ENCODE measurements at regions not wholly inside any gene's neighbourhood (a gene's known extent, or its start where the extent isn't known, plus 50 kb on each side); places are given as distances from the start of the nearest gene placed in this dataset.

GRCh38 chr9:36728651-36729520 lies 156.2 kb downstream of the MELK start:
- H3K4me1 Mint-ChIP-seq: no peaks in the 10 kb centered on the region
- peak; percentile 14 to 38 (median 32) for DNase-seq
- H3K36me3 Mint-ChIP-seq: no peaks in the 10 kb centered on the region
- H3K4me3 Mint-ChIP-seq: no peak overlapping the region
- H3K27me3 Mint-ChIP-seq (ENCODE audit: low read depth in 3 of 3): peaks cover 2 to 4% (median 2%) of the 10 kb centered on the region in 3 donors
- H3K27ac Mint-ChIP-seq: no peak overlapping the region
- no peaks in the 10 kb centered on the region for H3K9me3 Mint-ChIP-seq

- no peak overlapping the region for H3K4me3 Mint-ChIP-seq
- peaks cover 2 to 3% (median 2%) of the 10 kb centered on the region in 3 donors for H3K27me3 Mint-ChIP-seq (ENCODE audit: low read depth in 3 of 3)
- H3K27ac Mint-ChIP-seq: no peak overlapping the region
- no peak for DNase-seq
- H3K9me3 Mint-ChIP-seq: no peaks in the 10 kb centered on the region
- no peaks in the 10 kb centered on the region for H3K4me1 Mint-ChIP-seq
- H3K36me3 Mint-ChIP-seq: no peaks in the 10 kb centered on the region
Observed at GRCh38 chr9:36729906-36730305, 157.2 kb downstream of the MELK start.

- no peaks in the 10 kb centered on the region for H3K4me1 Mint-ChIP-seq
- no peak overlapping the region for H3K27ac Mint-ChIP-seq
- no peak for DNase-seq
- no peak overlapping the region for H3K4me3 Mint-ChIP-seq
- no peaks in the 10 kb centered on the region for H3K9me3 Mint-ChIP-seq
- peaks cover 2 to 4% (median 3%) of the 10 kb centered on the region in 3 donors for H3K27me3 Mint-ChIP-seq (ENCODE audit: low read depth in 3 of 3)
- no peaks in the 10 kb centered on the region for H3K36me3 Mint-ChIP-seq
Observed at GRCh38 chr9:36730414-36730813, 157.7 kb downstream of the MELK start.

GRCh38 chr9:36731068-36731956 lies 158.6 kb downstream of the MELK start:
- no peak overlapping the region for H3K4me3 Mint-ChIP-seq
- no peak overlapping the region for H3K27ac Mint-ChIP-seq
- H3K27me3 Mint-ChIP-seq (ENCODE audit: low read depth in 3 of 3): peaks cover 2 to 4% (median 3%) of the 10 kb centered on the region in 3 donors
- DNase-seq: no peak
- H3K9me3 Mint-ChIP-seq: no peaks in the 10 kb centered on the region
- H3K36me3 Mint-ChIP-seq: no peaks in the 10 kb centered on the region
- no peaks in the 10 kb centered on the region for H3K4me1 Mint-ChIP-seq

- no peaks in the 10 kb centered on the region for H3K36me3 Mint-ChIP-seq
- peaks cover 2 to 7% (median 2%) of the 10 kb centered on the region in 3 donors for H3K27me3 Mint-ChIP-seq (ENCODE audit: low read depth in 3 of 3)
- no peak overlapping the region for H3K4me3 Mint-ChIP-seq
- no peaks in the 10 kb centered on the region for H3K9me3 Mint-ChIP-seq
- H3K27ac Mint-ChIP-seq: no peak overlapping the region
- no peaks in the 10 kb centered on the region for H3K4me1 Mint-ChIP-seq
- DNase-seq: no peak
Observed at GRCh38 chr9:36734737-36735136, 162.0 kb downstream of the MELK start.

- Mint-ChIP-seq H3K36me3 (peaks cover 0 to 3% (median 0%) of the 10 kb centered on the region in 3 donors), H3K4me1 (peaks cover 0 to 5% of the 10 kb centered on the region in 2 donors), H3K4me3 (no peak overlapping the region), H3K9me3 (no peaks in the 10 kb centered on the region), H3K27me3 (ENCODE audit: low read depth in 3 of 3) (peaks cover 7 to 8% (median 8%) of the 10 kb centered on the region in 3 donors), H3K27ac (no peak overlapping the region)
- no peak for DNase-seq
Observed at GRCh38 chr9:36736648-36737047, 164.0 kb downstream of the MELK start.

- peaks cover 0 to 5% of the 10 kb centered on the region in 2 donors for H3K4me1 Mint-ChIP-seq
- no peak overlapping the region for H3K4me3 Mint-ChIP-seq
- no peak overlapping the region for H3K27ac Mint-ChIP-seq
- H3K27me3 Mint-ChIP-seq (ENCODE audit: low read depth in 3 of 3): peaks cover 8 to 11% (median 8%) of the 10 kb centered on the region in 3 donors
- H3K36me3 Mint-ChIP-seq: peaks cover 0 to 3% (median 0%) of the 10 kb centered on the region in 3 donors
- no peak for DNase-seq
- H3K9me3 Mint-ChIP-seq: no peaks in the 10 kb centered on the region
Observed at GRCh38 chr9:36738318-36738976, 165.8 kb downstream of the MELK start.

GRCh38 chr9:36739373-36740116 lies 166.8 kb downstream of the MELK start:
- no peak overlapping the region for H3K4me3 Mint-ChIP-seq
- H3K9me3 Mint-ChIP-seq: no peaks in the 10 kb centered on the region
- H3K27ac Mint-ChIP-seq: no peak overlapping the region

GRCh38 chr9:36742264-36742663 lies 169.6 kb downstream of the MELK start:
- Mint-ChIP-seq H3K9me3 (no peaks in the 10 kb centered on the region), H3K27ac (no peak overlapping the region), H3K4me3 (no peak overlapping the region), H3K36me3 (peaks cover 0 to 3% (median 0%) of the 10 kb centered on the region in 3 donors), H3K4me1 (peaks cover 0 to 5% of the 10 kb centered on the region in 2 donors), H3K27me3 (ENCODE audit: low read depth in 3 of 3) (peaks cover 10 to 15% (median 11%) of the 10 kb centered on the region in 3 donors)
- no peak for DNase-seq

More at GRCh38 chr9:36739373-36740116, 166.8 kb downstream of the MELK start:
- Mint-ChIP-seq H3K4me1 (peaks cover 0 to 5% of the 10 kb centered on the region in 2 donors), H3K27me3 (ENCODE audit: low read depth in 3 of 3) (peaks cover 6 to 11% (median 8%) of the 10 kb centered on the region in 3 donors), H3K36me3 (peaks cover 0 to 3% (median 0%) of the 10 kb centered on the region in 3 donors)
- DNase-seq: no peak

- DNase-seq: no peak
- H3K27ac Mint-ChIP-seq: no peak overlapping the region
- no peak overlapping the region for H3K4me3 Mint-ChIP-seq
- peaks cover 13 to 15% (median 15%) of the 10 kb centered on the region in 3 donors for H3K27me3 Mint-ChIP-seq (ENCODE audit: low read depth in 3 of 3)
- peaks cover 0 to 5% of the 10 kb centered on the region in 2 donors for H3K4me1 Mint-ChIP-seq
- H3K36me3 Mint-ChIP-seq: peaks cover 0 to 3% (median 0%) of the 10 kb centered on the region in 3 donors
- no peaks in the 10 kb centered on the region for H3K9me3 Mint-ChIP-seq
Observed at GRCh38 chr9:36744678-36745077, 172.0 kb downstream of the MELK start.

- no peaks in the 10 kb centered on the region for H3K36me3 Mint-ChIP-seq
- DNase-seq: no peak
- H3K27me3 Mint-ChIP-seq (ENCODE audit: low read depth in 3 of 3): peaks cover 10 to 12% (median 11%) of the 10 kb centered on the region in 3 donors
- H3K4me3 Mint-ChIP-seq: no peak overlapping the region
- H3K27ac Mint-ChIP-seq: no peak overlapping the region
- no peaks in the 10 kb centered on the region for H3K9me3 Mint-ChIP-seq
- H3K4me1 Mint-ChIP-seq: no peaks in the 10 kb centered on the region
Observed at GRCh38 chr9:36745977-36746376, 173.3 kb downstream of the MELK start.

GRCh38 chr9:36746415-36746814 lies 173.7 kb downstream of the MELK start:
- no peaks in the 10 kb centered on the region for H3K36me3 Mint-ChIP-seq
- no peak for DNase-seq
- H3K27me3 Mint-ChIP-seq (ENCODE audit: low read depth in 3 of 3): peaks cover 10 to 11% (median 10%) of the 10 kb centered on the region in 3 donors
- no peaks in the 10 kb centered on the region for H3K4me1 Mint-ChIP-seq
- no peaks in the 10 kb centered on the region for H3K9me3 Mint-ChIP-seq
- H3K4me3 Mint-ChIP-seq: no peak overlapping the region
- H3K27ac Mint-ChIP-seq: no peak overlapping the region

- no peaks in the 10 kb centered on the region for H3K36me3 Mint-ChIP-seq
- peaks cover 8 to 13% (median 13%) of the 10 kb centered on the region in 3 donors for H3K27me3 Mint-ChIP-seq (ENCODE audit: low read depth in 3 of 3)
- H3K4me3 Mint-ChIP-seq: no peak overlapping the region
- H3K4me1 Mint-ChIP-seq: no peaks in the 10 kb centered on the region
- DNase-seq: no peak
- H3K9me3 Mint-ChIP-seq: no peaks in the 10 kb centered on the region
- no peak overlapping the region for H3K27ac Mint-ChIP-seq
Observed at GRCh38 chr9:36748322-36748899, 175.7 kb downstream of the MELK start.
